C4-2B (cell line): ENCODE measurements at regions not wholly inside any gene's neighbourhood (a gene's known extent, or its start where the extent isn't known, plus 50 kb on each side); places are given as distances from the start of the nearest gene placed in this dataset.

Experiments
- CTCF ChIP-seq: fragments of 450-650 bp; conservative IDR thresholded peaks from 2 replicates; pipeline ENCODE4 v1.5.1; 2017; ENCODE audit warnings: mild to moderate bottlenecking
- ZFX ChIP-seq: fragments of 450-650 bp; IDR thresholded peaks from 2 replicates; pipeline ENCODE4 v1.6.1; 2017

- TF ChIP-seq CTCF (no peak), ZFX (no peak)
These were observed 642.1 kb downstream of the SLCO4C1 start for GRCh38 chr5:101653996-101654395.
